ENCODE measurements at regions not wholly inside any gene's neighbourhood (a gene's known extent, or its start where the extent isn't known, plus 50 kb on each side); places are given as distances from the start of the nearest gene placed in this dataset.

DNA sequence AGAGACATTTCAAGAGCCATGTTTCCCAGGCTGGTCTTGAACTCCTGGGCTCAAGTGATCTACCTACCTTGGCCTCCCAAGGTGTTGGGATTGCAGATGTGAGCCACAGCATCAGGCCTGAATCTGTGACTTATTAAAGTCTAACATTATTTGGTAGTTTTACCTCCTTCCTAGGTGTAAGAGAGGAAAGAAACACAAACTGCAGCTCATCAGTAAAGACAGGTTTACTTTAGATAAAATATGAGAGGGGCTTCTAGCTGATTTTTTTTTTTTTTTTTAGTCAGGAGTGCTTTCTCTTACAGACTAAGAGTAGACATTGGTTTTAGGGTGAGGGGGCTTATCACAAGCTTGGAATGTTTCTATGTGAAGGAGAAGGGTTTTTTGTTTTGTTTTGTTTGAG, 63.9 kb upstream of the RNU6-1 start:
- H3K27ac ChIP-seq = no peak overlapping the region
- TF ChIP-seq, protein P1, sequence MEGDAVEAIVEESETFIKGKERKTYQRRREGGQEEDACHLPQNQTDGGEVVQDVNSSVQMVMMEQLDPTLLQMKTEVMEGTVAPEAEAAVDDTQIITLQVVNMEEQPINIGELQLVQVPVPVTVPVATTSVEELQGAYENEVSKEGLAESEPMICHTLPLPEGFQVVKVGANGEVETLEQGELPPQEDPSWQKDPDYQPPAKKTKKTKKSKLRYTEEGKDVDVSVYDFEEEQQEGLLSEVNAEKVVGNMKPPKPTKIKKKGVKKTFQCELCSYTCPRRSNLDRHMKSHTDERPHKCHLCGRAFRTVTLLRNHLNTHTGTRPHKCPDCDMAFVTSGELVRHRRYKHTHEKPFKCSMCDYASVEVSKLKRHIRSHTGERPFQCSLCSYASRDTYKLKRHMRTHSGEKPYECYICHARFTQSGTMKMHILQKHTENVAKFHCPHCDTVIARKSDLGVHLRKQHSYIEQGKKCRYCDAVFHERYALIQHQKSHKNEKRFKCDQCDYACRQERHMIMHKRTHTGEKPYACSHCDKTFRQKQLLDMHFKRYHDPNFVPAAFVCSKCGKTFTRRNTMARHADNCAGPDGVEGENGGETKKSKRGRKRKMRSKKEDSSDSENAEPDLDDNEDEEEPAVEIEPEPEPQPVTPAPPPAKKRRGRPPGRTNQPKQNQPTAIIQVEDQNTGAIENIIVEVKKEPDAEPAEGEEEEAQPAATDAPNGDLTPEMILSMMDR (IDR thresholded peaks at IDR 0.05) = no peak
- no peak for TF ChIP-seq ZFX (IDR thresholded peaks at IDR 0.05; ENCODE audit: borderline replicate concordance)

DNA sequence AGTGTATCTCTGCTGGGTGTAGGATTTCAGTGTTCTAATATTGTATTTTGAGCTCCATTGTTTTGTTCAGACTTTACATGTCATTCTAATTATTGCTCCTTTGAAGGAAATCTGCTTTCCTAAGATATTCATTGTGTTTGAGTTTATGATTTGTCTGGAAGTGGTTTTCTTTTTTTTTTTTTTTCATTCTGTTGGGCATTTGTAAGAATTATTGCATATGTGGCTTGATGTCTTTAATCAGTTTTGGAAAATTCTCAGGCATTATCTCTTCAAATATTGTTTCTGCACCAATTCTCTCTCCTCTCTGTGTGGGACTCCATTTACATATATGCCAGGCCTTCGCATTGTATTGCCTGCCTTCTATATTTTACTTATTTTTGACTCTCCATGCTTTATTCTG, 65.8 kb upstream of the RNU6-1 start:
- TF ChIP-seq ZFX (IDR thresholded peaks at IDR 0.05; ENCODE audit: borderline replicate concordance) = no peak
- TF ChIP-seq, protein P1 (IDR thresholded peaks at IDR 0.05) = no peak
- H3K27ac ChIP-seq = no peak overlapping the region

DNA sequence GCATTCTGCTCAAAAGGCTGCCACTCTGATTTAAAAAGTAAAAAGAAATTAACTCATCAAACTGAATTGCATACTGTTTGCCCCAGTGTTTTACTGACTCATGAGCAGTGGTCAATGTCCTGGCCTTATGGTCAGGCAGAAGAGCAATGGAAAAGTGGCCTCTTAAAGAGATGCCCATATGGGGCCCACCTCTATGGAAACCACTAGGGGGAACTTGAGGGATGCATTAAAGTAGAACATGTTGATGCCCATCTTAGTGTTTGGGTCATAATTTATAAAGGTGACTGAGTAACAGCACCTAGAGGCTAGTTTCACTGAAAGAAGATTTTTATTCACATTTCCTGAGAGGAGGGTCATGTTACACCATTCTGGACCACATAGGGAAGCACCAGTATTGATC, 66.5 kb upstream of the RNU6-1 start:
- TF ChIP-seq ZFX (IDR thresholded peaks at IDR 0.05; ENCODE audit: borderline replicate concordance) = no peak
- TF ChIP-seq, protein P1 (IDR thresholded peaks at IDR 0.05) = no peak
- no peak overlapping the region for H3K27ac ChIP-seq

DNA sequence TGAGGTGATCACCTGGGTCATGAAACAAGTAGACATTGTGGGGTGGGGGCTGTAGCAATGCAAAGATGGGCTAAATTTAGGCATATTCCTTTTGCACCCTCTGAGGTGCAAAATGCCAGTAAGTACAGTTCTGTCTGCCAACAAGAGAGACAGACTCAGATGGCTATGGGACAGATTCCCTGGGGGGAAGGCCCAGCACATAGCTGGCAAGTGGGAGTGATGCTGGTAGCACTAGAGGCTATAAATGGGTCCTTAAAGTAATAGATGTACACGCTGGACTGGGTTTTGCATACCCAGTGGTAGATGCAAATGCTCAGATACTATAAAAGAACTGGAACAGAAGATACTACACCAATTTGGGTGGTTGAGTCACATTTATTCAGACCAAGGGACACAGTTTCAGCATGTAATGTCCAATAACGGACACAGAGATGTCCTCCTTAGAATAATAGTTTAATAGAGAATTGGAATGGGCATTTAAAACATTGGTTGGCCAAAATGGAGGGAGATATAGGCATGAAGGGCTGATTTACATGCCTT, 67.4 kb upstream of the RNU6-1 start:
- TF ChIP-seq ZFX (IDR thresholded peaks at IDR 0.05; ENCODE audit: borderline replicate concordance) = no peak
- TF ChIP-seq, protein P1 (IDR thresholded peaks at IDR 0.05) = no peak
- no peak overlapping the region for H3K27ac ChIP-seq

DNA sequence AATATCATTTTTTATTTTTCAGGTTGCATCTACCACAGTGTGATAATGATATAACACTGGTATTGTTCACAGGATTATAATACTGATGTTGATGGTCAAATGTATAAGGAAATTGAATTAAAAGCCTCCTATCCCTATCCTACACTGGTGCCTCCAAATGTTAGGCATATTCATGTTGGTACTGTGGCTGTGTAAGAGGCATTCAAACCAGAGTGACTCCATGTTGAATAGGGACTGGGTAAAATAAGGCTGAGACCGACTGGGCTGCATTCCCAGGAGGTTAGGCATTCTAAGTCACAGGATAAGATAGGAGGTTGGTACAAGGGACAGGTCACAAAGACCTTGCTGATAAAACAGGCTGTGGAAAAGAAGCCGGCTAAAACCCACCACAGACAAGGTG, 68.9 kb upstream of the RNU6-1 start:
- TF ChIP-seq, protein P1 (IDR thresholded peaks at IDR 0.05) = no peak
- TF ChIP-seq ZFX (IDR thresholded peaks at IDR 0.05; ENCODE audit: borderline replicate concordance) = no peak
- H3K27ac ChIP-seq = no peak overlapping the region

DNA sequence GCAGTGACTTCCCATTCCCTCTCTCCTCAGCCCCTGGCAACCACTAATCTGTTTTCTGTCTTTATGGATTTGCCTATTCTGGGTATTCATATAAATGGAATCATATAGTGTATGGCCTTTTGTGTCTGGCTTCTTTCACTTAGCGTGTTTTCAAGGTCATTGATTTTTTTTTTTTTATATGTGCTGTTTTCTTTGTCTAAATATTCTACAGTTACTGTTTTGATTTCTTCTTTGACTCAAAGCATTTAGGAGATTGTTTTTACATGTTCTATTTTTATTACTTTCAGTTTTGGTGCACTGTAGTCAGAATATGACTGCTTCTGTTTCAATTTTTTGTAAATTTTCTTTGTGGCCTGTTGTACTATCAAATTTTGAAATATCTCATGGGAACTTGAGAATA, 71.9 kb upstream of the RNU6-1 start:
- TF ChIP-seq ZFX (IDR thresholded peaks at IDR 0.05; ENCODE audit: borderline replicate concordance) = no peak
- TF ChIP-seq, protein P1 (IDR thresholded peaks at IDR 0.05) = no peak
- no peak overlapping the region for H3K27ac ChIP-seq

DNA sequence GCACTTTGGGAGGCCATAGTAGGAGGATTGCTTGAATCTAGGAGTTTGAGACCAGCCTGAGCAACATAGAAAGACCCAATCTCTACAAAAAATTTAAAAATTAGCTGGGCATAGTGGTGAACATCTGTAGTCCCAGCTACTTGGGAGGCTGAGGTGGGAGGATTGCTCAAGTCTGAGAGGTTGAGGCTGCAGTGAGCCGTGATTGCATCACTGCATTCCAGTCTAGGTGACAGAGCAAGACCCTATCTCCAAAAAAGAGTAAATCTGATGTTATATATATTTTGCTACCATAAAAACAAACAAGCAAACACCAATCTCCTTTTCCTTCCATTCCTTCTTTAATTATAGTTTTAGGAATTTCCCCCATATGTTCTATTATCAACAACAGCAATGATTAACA, 74.2 kb upstream of the RNU6-1 start:
- H3K27ac ChIP-seq = peak overlapping the region; percentile 98
- TF ChIP-seq ZFX (IDR thresholded peaks at IDR 0.05; ENCODE audit: borderline replicate concordance) = no peak
- TF ChIP-seq, protein P1 (IDR thresholded peaks at IDR 0.05) = no peak

All from 22Rv1 (cell line).